Parathyroid adenoma (tissue), 2 donors: ENCODE measurements at regions not wholly inside any gene's neighbourhood (a gene's known extent, or its start where the extent isn't known, plus 50 kb on each side); places are given as distances from the start of the nearest gene placed in this dataset.

Experiments used
- H2AFZ ChIP-seq: fragments of 300-600 bp; sonication (generic); one replicate; pipeline ENCODE4 v1.7.0; 2017; ENCODE audit warnings: antibody characterized with exemption, mild to moderate bottlenecking
- H3K27ac ChIP-seq: fragments of 300-600 bp; sonication (generic); one replicate; pipeline ENCODE4 v1.7.0; 2017
- H3K27me3 ChIP-seq: fragments of 300-600 bp; sonication (generic); one replicate; pipeline ENCODE4 v1.7.0; 2017; ENCODE audit warnings: low read length; ENCODE audit not compliant: control insufficient read depth, insufficient read depth
- H3K36me3 ChIP-seq: fragments of 300-600 bp; sonication (generic); one replicate; pipeline ENCODE4 v1.7.0; 2017; ENCODE audit warnings: low read length; ENCODE audit not compliant: control insufficient read depth, insufficient read depth
- H3K4me1 ChIP-seq: fragments of 300-600 bp; sonication (generic); one replicate; pipeline ENCODE4 v1.7.0; 2017; ENCODE audit warnings: control low read depth
- H3K4me2 ChIP-seq: fragments of 300-600 bp; sonication (generic); one replicate; pipeline ENCODE4 v1.7.0; 2017; ENCODE audit warnings: low read length
- H3K4me3 ChIP-seq: fragments of 300-600 bp; sonication (generic); one replicate; pipeline ENCODE4 v1.7.0; 2017; ENCODE audit warnings: low read depth, low read length
- H3K79me2 ChIP-seq: fragments of 300-600 bp; sonication (generic); one replicate; pipeline ENCODE4 v1.7.0; 2017; ENCODE audit warnings: control low read depth
- H3K9ac ChIP-seq: fragments of 300-600 bp; sonication (generic); one replicate; pipeline ENCODE4 v1.7.0; 2017; ENCODE audit warnings: mild to moderate bottlenecking
- H3K9me3 ChIP-seq: fragments of 300-600 bp; sonication (generic); one replicate; pipeline ENCODE4 v1.7.0; 2017; ENCODE audit warnings: low read length; ENCODE audit not compliant: control insufficient read depth
- TF ChIP-seq, protein P1 (sequence below): fragments of 300-600 bp; sonication (generic); IDR thresholded peaks from one replicate; pipeline ENCODE4 v1.7.0; 2017; ENCODE audit warnings: antibody characterized with exemption, mild to moderate bottlenecking
- donor health status: primary hyperparathyroidism.

DNA sequence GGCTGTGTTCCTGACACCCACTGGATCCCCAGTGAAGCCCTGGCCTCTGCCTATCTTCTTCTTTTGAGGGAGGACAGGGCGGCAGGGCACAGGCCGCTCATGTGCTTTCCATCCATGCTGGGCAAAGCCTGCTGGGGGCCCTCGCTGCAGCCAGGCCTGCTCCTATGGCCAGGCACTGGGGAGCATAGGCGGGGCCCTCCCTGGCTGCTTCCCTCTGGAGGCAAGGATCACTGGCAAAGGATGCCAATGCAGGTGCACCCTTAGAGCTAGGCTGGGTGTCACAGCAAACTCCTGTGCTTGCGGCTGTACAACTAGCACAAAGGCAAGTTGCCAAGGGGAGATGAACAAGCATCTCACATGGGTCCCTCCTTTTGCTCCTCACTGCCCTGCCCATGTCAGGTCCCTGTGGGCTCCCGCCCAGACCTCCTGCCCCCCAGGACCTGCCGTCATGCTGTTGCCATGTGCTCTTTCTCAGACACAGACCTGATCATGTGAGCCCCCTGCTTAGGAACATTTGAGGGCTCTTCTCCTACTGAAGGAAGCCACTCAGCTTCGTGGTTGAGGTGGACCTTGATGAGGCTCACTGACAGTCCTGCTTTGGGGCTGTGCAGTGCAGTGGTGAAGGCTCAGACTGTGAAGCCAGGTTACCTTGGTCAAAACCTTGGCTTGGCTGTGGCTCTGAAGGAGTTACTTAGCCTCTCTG lies 393.6 kb downstream of the PTPRU start:
- TF ChIP-seq, protein P1, sequence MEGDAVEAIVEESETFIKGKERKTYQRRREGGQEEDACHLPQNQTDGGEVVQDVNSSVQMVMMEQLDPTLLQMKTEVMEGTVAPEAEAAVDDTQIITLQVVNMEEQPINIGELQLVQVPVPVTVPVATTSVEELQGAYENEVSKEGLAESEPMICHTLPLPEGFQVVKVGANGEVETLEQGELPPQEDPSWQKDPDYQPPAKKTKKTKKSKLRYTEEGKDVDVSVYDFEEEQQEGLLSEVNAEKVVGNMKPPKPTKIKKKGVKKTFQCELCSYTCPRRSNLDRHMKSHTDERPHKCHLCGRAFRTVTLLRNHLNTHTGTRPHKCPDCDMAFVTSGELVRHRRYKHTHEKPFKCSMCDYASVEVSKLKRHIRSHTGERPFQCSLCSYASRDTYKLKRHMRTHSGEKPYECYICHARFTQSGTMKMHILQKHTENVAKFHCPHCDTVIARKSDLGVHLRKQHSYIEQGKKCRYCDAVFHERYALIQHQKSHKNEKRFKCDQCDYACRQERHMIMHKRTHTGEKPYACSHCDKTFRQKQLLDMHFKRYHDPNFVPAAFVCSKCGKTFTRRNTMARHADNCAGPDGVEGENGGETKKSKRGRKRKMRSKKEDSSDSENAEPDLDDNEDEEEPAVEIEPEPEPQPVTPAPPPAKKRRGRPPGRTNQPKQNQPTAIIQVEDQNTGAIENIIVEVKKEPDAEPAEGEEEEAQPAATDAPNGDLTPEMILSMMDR: no peak

DNA sequence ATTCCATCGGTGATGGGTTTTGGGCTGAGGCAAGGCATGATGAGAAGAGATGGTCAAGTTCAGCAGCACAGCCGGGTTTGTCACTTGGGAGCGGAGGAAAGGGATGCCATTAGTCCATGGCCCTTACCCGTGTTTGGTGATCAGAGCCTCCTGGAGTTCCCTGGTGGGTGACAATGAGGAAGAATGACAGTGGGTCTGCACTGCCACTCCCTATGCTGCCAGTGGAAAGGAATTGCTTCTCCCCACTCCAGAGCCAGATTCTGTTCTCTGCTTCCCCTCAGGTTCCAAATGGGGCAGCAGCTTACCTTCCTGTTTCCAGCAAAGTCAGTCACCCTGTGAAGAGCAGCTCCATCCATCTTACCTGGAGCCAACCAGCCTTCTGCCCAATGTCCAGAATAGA lies 393.1 kb downstream of the PTPRU start:
- Histone ChIP-seq H3K27me3 (no peaks in the 10 kb centered on the region), H3K4me2 (no peak overlapping the region), H3K9ac (no peak overlapping the region), H2AFZ (no peak overlapping the region), H3K79me2 (no peaks in the 10 kb centered on the region), H3K9me3 (no peaks in the 10 kb centered on the region), H3K4me3 (no peak overlapping the region), H3K36me3 (no peaks in the 10 kb centered on the region), H3K4me1 (no peaks in the 10 kb centered on the region), H3K27ac (no peak overlapping the region)
- TF ChIP-seq, protein P1: no peak

More for the DNA sequence above, 393.6 kb downstream of the PTPRU start:
- Histone ChIP-seq H3K36me3 (no peaks in the 10 kb centered on the region), H3K4me2 (no peak overlapping the region), H3K9ac (no peak overlapping the region), H3K4me3 (no peak overlapping the region), H3K79me2 (no peaks in the 10 kb centered on the region), H2AFZ (no peak overlapping the region), H3K4me1 (no peaks in the 10 kb centered on the region), H3K27me3 (no peaks in the 10 kb centered on the region), H3K27ac (no peak overlapping the region), H3K9me3 (no peaks in the 10 kb centered on the region)

DNA sequence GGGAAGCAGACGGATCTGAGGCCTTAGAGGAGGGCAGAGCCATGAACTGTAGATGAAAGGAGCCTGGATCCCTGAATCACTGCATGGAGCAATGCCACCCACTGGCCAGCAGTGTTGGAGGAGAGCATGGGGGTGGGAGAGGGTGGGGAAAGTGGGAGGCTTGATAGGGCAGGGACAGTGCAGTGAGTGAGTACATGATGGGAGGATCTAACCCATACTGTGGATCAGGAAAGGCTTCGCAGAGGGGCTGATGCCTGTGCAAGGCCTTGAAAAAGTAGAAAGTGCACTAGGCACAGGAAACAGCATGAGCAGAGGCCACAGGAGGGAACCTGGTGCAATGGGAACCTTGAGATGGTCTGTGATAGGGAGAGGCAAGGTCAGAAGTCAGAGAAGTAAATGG lies 391.9 kb downstream of the PTPRU start:
- Histone ChIP-seq H3K4me2 (no peak overlapping the region), H3K27ac (no peak overlapping the region), H3K27me3 (no peaks in the 10 kb centered on the region), H2AFZ (no peak overlapping the region), H3K4me1 (no peaks in the 10 kb centered on the region), H3K36me3 (no peaks in the 10 kb centered on the region), H3K9ac (no peak overlapping the region), H3K4me3 (no peak overlapping the region), H3K79me2 (no peaks in the 10 kb centered on the region), H3K9me3 (no peaks in the 10 kb centered on the region)
- TF ChIP-seq, protein P1: no peak

GRCh38 chr1:29626726-29627125 lies 390.4 kb downstream of the PTPRU start:
- no peak overlapping the region for H3K4me2 ChIP-seq
- no peaks in the 10 kb centered on the region for H3K27me3 ChIP-seq
- no peaks in the 10 kb centered on the region for H3K9me3 ChIP-seq
- H3K79me2 ChIP-seq: no peaks in the 10 kb centered on the region
- TF ChIP-seq, protein P1: no peak
- no peak overlapping the region for H3K27ac ChIP-seq
- H3K9ac ChIP-seq: no peak overlapping the region
- no peaks in the 10 kb centered on the region for H3K36me3 ChIP-seq
- no peak overlapping the region for H2AFZ ChIP-seq
- H3K4me3 ChIP-seq: no peak overlapping the region
- H3K4me1 ChIP-seq: no peaks in the 10 kb centered on the region

DNA sequence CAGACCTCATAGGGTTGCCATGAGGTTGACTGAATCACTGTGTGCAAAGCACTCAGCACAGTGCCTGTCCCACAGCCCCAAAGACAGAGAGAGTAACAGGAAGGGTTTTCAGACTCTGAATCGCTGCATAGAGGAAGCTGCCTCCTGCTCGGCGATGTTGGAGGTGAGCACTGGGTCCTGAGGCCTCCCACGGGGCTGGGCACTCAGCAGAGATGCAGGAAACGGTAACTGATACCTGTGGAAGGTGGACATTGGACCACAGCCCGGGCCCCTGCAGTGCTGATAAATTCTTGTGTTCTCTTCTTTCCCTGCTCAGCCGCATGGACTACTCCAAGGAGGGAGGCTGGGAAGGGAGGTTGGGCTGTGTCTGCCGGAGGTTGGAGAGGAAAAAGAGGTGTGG lies 389.7 kb downstream of the PTPRU start:
- TF ChIP-seq, protein P1: no peak
- Histone ChIP-seq H3K36me3 (no peaks in the 10 kb centered on the region), H3K79me2 (no peaks in the 10 kb centered on the region), H3K27ac (no peak overlapping the region), H3K9ac (no peak overlapping the region), H3K4me1 (no peaks in the 10 kb centered on the region), H3K9me3 (no peaks in the 10 kb centered on the region), H2AFZ (no peak overlapping the region), H3K4me3 (no peak overlapping the region), H3K27me3 (no peaks in the 10 kb centered on the region), H3K4me2 (no peak overlapping the region)
